ENCODE measurements at regions not wholly inside any gene's neighbourhood (a gene's known extent, or its start where the extent isn't known, plus 50 kb on each side); places are given as distances from the start of the nearest gene placed in this dataset.

DNA sequence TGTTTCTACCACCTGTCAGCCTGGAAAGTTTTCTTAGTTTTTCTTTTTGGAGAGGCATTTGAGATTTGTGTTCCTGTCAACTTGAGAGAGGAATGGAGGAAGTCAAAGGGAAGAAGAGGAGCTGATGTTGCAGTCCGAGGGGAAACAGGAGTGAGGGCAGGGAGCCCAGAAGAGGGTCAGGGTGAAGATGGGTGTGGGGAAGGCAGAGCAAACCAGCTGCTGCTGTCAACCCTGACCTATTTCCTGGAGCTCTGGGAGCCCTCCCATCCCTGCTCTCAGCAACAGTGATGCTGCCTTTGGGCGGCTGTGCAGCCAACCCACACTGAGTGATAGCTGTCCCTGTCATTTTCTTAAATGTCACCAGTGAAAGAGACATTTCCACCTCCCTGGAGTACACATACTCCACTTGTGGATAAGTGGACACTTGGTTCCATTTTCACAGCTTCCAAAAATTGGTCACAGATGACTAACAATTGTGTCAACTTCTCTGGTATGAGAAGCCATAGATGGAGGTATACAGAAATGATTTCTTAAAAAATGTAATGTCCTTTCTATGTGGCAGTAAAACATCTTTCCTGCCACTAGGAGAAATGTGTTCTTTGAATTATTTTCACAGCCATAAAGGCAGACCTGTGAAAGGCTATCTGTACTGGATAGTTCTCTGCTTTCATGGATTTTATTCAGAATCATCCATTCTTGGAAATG is 556.3 kb upstream of the TBL1XR1 start:
- DNase-seq = peak; percentile 76 to 84 (median 81)
- Histone ChIP-seq H3K36me3 (no peaks in the 10 kb centered on the region), H3K27ac (no peak overlapping the region), H3K9me3 (no peaks in the 10 kb centered on the region), H3K4me1 (ENCODE audit: insufficient read depth) (peaks cover 12% of the 10 kb centered on the region), H3K4me3 (no peak overlapping the region), H3K27me3 (no peaks in the 10 kb centered on the region)
- intact Hi-C loops (cut with DNase I) = no loop called here
- TF ChIP-seq POLR2A (IDR thresholded peaks at IDR 0.05) = no peak
- WGBS, 3 donors = 6 to 18% (median 12%) methylated on average over 2 of the region's 2 CpGs

DNA sequence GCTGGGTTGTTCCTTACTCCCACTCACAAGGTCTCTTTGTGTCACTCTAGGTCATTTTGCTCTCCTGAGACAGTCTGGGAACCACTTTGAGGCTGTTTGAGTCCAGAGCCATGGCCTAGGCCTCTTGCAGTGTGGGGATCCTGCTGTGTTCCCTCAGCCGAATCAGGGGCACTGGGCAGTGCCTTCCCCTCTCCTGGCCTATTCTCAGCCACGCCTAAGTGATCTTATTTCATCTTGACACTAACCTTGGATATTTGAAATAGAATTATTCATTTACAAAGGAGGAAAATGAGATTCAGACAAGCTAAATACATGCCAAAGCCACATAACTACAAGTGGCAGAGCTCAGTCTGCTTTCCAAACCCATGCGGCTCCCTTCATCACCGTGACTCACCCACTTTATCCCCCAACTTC is 557.2 kb upstream of the TBL1XR1 start:
- H3K4me3 ChIP-seq = no peak overlapping the region
- no peaks in the 10 kb centered on the region for H3K36me3 ChIP-seq
- H3K4me1 ChIP-seq (ENCODE audit: insufficient read depth) = peaks cover 15% of the 10 kb centered on the region
- intact Hi-C loops (cut with DNase I) = no loop called here
- peak overlapping the region in 1 of 2 donors; percentile 46 for H3K27ac ChIP-seq
- DNase-seq = no peak
- no peaks in the 10 kb centered on the region for H3K9me3 ChIP-seq
- TF ChIP-seq EP300 (IDR thresholded peaks at IDR 0.05) (no peak), POLR2A (IDR thresholded peaks at IDR 0.05) (no peak)
- no peaks in the 10 kb centered on the region for H3K27me3 ChIP-seq
- 92 to 94% (median 92%) methylated on average over 4 of the region's 4 CpGs for WGBS, 3 donors

DNA sequence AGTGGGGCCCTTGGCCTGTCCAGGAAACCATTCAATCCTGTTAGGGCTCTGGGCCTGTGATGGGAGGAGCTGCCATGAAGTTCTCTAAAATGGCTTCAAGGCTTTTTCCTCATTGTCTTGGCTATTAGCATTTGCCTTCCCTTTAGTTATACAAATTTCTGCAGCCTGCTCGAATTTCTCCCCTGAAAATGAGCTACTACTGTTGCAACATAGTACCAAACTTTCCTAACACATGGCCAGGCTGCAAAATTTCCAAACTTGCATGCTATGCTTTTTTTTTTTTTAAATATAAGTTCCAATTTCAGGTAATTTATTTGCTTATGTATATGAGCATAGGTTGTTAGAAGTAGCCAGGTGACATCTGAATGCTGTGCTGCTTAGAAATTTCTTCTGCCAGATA is 560.8 kb upstream of the TBL1XR1 start:
- no peak overlapping the region for H3K27ac ChIP-seq
- no peaks in the 10 kb centered on the region for H3K9me3 ChIP-seq
- intact Hi-C loops (cut with DNase I) = no loop called here
- 48 to 76% (median 67%) methylated on average over 1 of the region's 1 CpG for WGBS, 3 donors
- DNase-seq = no peak
- no peak overlapping the region for H3K4me3 ChIP-seq
- TF ChIP-seq POLR2A (IDR thresholded peaks at IDR 0.05) (no peak), EP300 (IDR thresholded peaks at IDR 0.05) (no peak)
- TF ChIP-seq, protein P1, sequence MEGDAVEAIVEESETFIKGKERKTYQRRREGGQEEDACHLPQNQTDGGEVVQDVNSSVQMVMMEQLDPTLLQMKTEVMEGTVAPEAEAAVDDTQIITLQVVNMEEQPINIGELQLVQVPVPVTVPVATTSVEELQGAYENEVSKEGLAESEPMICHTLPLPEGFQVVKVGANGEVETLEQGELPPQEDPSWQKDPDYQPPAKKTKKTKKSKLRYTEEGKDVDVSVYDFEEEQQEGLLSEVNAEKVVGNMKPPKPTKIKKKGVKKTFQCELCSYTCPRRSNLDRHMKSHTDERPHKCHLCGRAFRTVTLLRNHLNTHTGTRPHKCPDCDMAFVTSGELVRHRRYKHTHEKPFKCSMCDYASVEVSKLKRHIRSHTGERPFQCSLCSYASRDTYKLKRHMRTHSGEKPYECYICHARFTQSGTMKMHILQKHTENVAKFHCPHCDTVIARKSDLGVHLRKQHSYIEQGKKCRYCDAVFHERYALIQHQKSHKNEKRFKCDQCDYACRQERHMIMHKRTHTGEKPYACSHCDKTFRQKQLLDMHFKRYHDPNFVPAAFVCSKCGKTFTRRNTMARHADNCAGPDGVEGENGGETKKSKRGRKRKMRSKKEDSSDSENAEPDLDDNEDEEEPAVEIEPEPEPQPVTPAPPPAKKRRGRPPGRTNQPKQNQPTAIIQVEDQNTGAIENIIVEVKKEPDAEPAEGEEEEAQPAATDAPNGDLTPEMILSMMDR (IDR thresholded peaks at IDR 0.05) = no peak
- peaks cover 10% of the 10 kb centered on the region for H3K4me1 ChIP-seq (ENCODE audit: insufficient read depth)
- H3K27me3 ChIP-seq = no peaks in the 10 kb centered on the region
- H3K36me3 ChIP-seq = no peaks in the 10 kb centered on the region

DNA sequence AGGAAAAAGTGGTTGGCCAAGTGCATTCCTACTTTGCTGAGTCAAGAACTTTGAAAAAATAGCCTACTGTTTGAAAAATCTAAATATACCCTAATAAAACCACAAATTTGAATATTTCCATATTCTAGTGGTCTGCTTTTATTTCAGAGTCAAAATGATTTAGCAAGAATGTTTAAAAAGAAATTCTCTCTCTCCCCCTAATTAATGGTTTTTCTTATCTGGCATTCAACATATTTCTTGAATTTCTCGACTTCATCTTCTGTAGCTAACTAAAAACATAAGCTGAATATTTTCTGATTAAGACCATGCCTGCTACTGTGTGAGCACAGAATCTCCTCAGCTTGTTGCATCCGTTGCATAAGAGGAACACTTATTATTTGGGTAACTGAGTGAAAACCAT is 563.5 kb upstream of the TBL1XR1 start:
- H3K27me3 ChIP-seq = no peaks in the 10 kb centered on the region
- TF ChIP-seq POLR2A (IDR thresholded peaks at IDR 0.05) (no peak), EP300 (IDR thresholded peaks at IDR 0.05) (no peak)
- TF ChIP-seq, protein P1 (IDR thresholded peaks at IDR 0.05) = no peak
- H3K27ac ChIP-seq = no peak overlapping the region
- peaks cover 3% of the 10 kb centered on the region for H3K4me1 ChIP-seq (ENCODE audit: insufficient read depth)
- no peaks in the 10 kb centered on the region for H3K36me3 ChIP-seq
- intact Hi-C loops (cut with DNase I) = no loop called here
- no peak for DNase-seq
- H3K9me3 ChIP-seq = no peaks in the 10 kb centered on the region
- no peak overlapping the region for H3K4me3 ChIP-seq
- 8 to 18% (median 11%) methylated on average over 2 of the region's 2 CpGs for WGBS, 3 donors

DNA sequence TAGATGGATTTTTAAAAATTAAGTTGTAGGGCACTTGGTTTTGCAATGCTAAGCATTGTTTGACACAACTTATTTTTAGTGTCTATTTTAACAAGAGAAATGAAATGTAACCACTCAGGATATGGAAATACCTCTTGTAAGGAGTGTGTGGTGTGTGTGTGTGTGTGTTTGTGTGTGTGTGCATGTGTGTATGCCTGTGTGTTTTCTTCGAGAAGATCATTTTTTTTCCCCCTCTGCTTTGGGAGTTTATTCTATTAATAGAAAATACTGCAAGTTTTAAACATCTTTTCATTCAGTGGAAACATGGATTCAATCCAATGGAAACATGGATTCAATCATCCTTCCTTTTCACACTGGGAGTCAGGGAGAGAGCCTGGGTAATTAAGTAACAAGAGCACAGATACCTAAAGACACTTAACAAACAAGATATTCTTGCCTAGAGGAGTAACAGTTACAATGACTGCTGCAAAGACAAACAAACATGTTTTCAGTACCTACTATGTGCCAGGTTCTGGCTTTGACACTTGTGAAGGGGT is 567.2 kb upstream of the TBL1XR1 start:
- intact Hi-C loops (cut with DNase I) = no loop called here
- WGBS, 3 donors = 0 to 7% (median 5%) methylated on average over 1 of the region's 1 CpG
- no peak for DNase-seq
- Histone ChIP-seq H3K27ac (no peak overlapping the region), H3K36me3 (no peaks in the 10 kb centered on the region), H3K27me3 (no peaks in the 10 kb centered on the region), H3K4me3 (no peak overlapping the region), H3K4me1 (ENCODE audit: insufficient read depth) (no peaks in the 10 kb centered on the region), H3K9me3 (no peaks in the 10 kb centered on the region)
- TF ChIP-seq, protein P1 (IDR thresholded peaks at IDR 0.05) = no peak
- TF ChIP-seq EP300 (IDR thresholded peaks at IDR 0.05) (no peak), POLR2A (IDR thresholded peaks at IDR 0.05) (no peak)

All from ovary (tissue), 7 donors.